ENCODE measurements at regions not wholly inside any gene's neighbourhood (a gene's known extent, or its start where the extent isn't known, plus 50 kb on each side); places are given as distances from the start of the nearest gene placed in this dataset.

DNA sequence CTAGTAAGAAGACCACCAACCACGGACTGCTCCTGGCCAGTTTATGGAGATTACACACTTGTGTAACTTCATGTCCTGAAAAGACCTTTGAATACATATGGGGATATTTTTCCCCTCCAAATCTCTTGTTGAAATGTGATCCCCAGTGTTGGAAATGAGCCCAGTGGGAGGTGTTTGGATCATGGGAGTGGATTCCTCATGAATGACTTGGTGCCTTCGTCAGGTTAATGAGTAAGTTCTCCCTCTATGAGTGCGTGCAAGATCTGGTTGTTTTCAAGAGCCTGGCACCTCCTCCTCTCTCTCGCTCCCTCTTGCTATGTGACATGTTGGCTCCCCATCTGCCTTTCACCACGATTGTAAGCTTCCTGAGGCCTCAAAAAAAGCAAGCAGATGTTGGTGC lies 769.0 kb upstream of the SLITRK1 start:
- no peaks in the 10 kb centered on the region for H3K27me3 ChIP-seq
- no peak overlapping the region for H3K27ac ChIP-seq
- no peaks in the 10 kb centered on the region for H3K4me1 ChIP-seq
- TF ChIP-seq POLR2A (IDR thresholded peaks at IDR 0.05) (no peak), POLR2AphosphoS5 (IDR thresholded peaks at IDR 0.05) (no peak)
- TF ChIP-seq, protein P1, sequence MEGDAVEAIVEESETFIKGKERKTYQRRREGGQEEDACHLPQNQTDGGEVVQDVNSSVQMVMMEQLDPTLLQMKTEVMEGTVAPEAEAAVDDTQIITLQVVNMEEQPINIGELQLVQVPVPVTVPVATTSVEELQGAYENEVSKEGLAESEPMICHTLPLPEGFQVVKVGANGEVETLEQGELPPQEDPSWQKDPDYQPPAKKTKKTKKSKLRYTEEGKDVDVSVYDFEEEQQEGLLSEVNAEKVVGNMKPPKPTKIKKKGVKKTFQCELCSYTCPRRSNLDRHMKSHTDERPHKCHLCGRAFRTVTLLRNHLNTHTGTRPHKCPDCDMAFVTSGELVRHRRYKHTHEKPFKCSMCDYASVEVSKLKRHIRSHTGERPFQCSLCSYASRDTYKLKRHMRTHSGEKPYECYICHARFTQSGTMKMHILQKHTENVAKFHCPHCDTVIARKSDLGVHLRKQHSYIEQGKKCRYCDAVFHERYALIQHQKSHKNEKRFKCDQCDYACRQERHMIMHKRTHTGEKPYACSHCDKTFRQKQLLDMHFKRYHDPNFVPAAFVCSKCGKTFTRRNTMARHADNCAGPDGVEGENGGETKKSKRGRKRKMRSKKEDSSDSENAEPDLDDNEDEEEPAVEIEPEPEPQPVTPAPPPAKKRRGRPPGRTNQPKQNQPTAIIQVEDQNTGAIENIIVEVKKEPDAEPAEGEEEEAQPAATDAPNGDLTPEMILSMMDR (IDR thresholded peaks at IDR 0.05), result no peak
- no peaks in the 10 kb centered on the region for H3K36me3 ChIP-seq
- intact Hi-C loops (cut with DNase I; ENCODE audit: low total_unique reads), result no loop called here
- DNase-seq (ENCODE audit: low spot score in 2 of 2), result no peak
- H3K9me3 ChIP-seq, result no peaks in the 10 kb centered on the region
- no peak overlapping the region for H3K4me3 ChIP-seq

DNA sequence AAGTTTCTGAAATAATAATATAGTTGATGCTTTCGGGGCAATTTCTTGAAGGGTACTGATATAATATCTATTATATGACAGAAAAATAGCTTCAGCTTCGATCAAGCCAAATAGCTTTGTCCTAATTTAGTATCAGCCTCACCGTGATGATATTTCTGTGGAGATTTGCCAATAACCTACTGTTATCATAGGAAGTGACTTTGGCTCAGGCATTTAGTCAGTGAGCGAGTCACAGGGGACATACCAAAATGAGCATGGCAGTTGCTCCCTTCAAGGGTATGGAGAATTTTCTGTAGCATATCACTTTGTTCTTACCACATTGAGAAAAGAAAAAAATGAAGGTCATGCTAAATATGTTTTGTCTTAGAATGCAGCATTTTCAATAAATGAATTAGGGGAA lies 767.6 kb upstream of the SLITRK1 start:
- intact Hi-C loops (cut with DNase I; ENCODE audit: low total_unique reads), result no loop called here

DNA sequence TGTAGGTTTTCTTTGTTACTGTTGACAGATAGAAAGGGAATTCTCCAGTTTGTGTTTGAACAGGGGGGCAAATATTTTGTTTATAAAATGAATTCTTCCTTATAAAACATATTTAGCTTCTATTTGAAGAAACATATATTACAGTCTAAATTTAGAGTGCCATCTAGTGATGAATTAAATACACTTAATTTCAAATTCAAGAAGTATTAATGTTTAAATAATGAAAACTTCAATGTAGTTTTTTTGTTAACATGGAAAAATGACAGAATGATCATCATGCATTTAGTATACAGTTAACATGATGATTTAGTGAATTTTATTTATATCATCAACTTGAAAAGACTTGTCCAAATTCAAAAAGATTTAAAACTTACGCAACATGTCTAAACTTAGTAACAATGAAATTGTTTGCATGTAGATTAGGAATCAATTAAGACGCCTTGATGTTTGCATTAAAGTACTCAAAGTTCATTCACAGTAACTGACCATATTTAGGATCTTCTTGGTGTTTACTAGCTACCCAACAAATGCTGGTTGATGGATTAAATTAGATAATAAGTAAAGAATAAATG lies 765.9 kb upstream of the SLITRK1 start:
- Histone ChIP-seq H3K27me3 (no peaks in the 10 kb centered on the region), H3K9me3 (no peaks in the 10 kb centered on the region), H3K36me3 (no peaks in the 10 kb centered on the region), H3K27ac (no peak overlapping the region), H3K4me1 (no peaks in the 10 kb centered on the region), H3K4me3 (no peak overlapping the region)
- DNase-seq (ENCODE audit: low spot score in 2 of 2), result no peak
- intact Hi-C loops (cut with DNase I; ENCODE audit: low total_unique reads), result no loop called here
- TF ChIP-seq POLR2A (IDR thresholded peaks at IDR 0.05) (no peak), POLR2AphosphoS5 (IDR thresholded peaks at IDR 0.05) (no peak)
- TF ChIP-seq, protein P1 (IDR thresholded peaks at IDR 0.05), result no peak

More for the DNA sequence above, 767.6 kb upstream of the SLITRK1 start:
- DNase-seq (ENCODE audit: low spot score in 2 of 2), result no peak
- Histone ChIP-seq H3K27ac (no peak overlapping the region), H3K4me3 (no peak overlapping the region), H3K36me3 (no peaks in the 10 kb centered on the region), H3K4me1 (no peaks in the 10 kb centered on the region), H3K27me3 (no peaks in the 10 kb centered on the region), H3K9me3 (no peaks in the 10 kb centered on the region)
- TF ChIP-seq POLR2A (IDR thresholded peaks at IDR 0.05), result no peak
- no peak for TF ChIP-seq POLR2AphosphoS5 (IDR thresholded peaks at IDR 0.05)
- TF ChIP-seq, protein P1 (IDR thresholded peaks at IDR 0.05), result no peak

DNA sequence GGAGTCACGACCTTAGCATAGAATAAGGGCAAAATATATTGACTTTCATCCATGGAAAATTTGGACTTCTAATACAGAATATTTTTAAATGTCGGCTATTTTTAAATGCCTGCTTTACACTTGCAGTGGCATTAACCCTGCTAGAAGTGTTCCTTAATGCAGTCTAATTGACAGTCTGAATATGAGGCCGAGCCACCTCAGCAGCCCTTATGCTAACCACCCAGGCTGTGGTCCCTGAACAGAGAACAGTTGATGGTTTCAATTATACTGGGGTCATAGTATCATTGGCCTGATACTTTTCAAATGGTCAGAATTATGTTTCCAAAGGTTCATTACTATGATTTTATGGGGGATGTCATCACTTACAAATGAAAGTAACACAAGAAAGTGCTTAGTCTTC lies 764.7 kb upstream of the SLITRK1 start:
- Histone ChIP-seq H3K27me3 (no peaks in the 10 kb centered on the region), H3K27ac (no peak overlapping the region), H3K36me3 (no peaks in the 10 kb centered on the region), H3K4me3 (no peak overlapping the region), H3K9me3 (no peaks in the 10 kb centered on the region), H3K4me1 (no peaks in the 10 kb centered on the region)
- no peak for DNase-seq (ENCODE audit: low spot score in 2 of 2)
- TF ChIP-seq, protein P1 (IDR thresholded peaks at IDR 0.05), result no peak
- TF ChIP-seq POLR2AphosphoS5 (IDR thresholded peaks at IDR 0.05) (no peak), POLR2A (IDR thresholded peaks at IDR 0.05) (no peak)
- intact Hi-C loops (cut with DNase I; ENCODE audit: low total_unique reads), result no loop called here

DNA sequence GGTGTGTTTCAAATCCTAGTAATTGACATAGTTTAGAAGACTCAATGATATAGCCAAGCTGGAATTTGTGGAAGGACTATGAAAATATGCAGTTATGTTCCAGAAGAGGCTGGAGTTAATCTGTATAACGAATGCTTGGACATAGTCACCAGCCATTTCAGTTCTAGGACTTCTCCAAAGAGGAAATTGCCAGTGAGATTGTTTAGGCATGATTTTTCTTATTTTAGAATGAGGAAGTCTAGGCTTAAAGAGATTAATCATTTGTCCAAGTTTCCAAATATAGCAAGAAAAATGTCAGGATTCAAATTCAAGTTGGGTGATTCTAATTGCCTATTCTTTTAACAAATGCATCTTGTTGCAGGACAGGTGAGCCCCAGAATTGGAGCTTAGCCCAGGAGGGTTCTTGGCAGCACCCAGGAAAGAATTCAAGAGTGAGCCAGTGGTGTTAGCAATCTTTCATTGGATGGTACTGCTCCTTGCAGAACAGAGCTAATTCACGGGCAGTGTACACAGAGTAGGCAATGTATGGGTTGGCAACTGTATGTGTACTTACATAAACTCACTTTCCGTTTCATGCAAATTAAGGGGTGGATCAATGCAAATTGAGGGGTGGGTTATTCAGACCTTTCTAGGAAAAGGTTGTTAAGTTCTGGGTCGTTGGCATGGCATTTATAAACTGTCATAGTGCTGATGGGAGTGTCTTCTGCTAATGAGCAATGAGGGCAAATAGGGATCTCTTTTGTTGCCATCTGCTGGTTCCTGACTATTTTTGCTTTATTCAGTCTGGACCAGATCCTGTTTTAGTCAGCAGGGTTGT lies 763.1 kb upstream of the SLITRK1 start:
- TF ChIP-seq POLR2AphosphoS5 (IDR thresholded peaks at IDR 0.05) (no peak), POLR2A (IDR thresholded peaks at IDR 0.05) (no peak)
- TF ChIP-seq, protein P1 (IDR thresholded peaks at IDR 0.05), result no peak
- Histone ChIP-seq H3K4me1 (no peaks in the 10 kb centered on the region), H3K36me3 (no peaks in the 10 kb centered on the region), H3K4me3 (no peak overlapping the region), H3K9me3 (no peaks in the 10 kb centered on the region), H3K27me3 (no peaks in the 10 kb centered on the region), H3K27ac (no peak overlapping the region)
- DNase-seq (ENCODE audit: low spot score in 2 of 2), result no peak
- intact Hi-C loops (cut with DNase I; ENCODE audit: low total_unique reads), result no loop called here

Measured in breast epithelium (tissue), 4 donors.